ENCODE measurements at regions not wholly inside any gene's neighbourhood (a gene's known extent, or its start where the extent isn't known, plus 50 kb on each side); places are given as distances from the start of the nearest gene placed in this dataset.

DNA sequence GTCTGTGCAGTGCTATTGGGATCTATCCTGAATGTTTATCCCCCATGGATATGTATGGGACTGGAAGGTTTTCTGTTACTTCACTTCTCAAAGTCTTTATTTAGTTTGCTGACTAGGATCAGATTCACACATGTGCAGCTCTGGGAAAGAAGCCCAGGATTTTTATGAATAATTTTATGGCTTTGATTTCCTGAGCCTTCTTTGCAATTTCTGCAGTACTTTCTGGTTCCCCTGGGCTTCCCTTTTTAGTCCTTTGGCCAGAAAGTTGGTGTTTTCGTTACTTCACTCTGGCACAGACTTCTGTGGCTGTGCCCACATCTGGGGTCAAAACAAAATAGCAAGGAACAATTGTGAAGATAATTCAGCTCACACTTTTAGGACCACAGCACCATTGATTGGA, 721.0 kb downstream of the OTOL1 start:
- TF ChIP-seq, protein P1, sequence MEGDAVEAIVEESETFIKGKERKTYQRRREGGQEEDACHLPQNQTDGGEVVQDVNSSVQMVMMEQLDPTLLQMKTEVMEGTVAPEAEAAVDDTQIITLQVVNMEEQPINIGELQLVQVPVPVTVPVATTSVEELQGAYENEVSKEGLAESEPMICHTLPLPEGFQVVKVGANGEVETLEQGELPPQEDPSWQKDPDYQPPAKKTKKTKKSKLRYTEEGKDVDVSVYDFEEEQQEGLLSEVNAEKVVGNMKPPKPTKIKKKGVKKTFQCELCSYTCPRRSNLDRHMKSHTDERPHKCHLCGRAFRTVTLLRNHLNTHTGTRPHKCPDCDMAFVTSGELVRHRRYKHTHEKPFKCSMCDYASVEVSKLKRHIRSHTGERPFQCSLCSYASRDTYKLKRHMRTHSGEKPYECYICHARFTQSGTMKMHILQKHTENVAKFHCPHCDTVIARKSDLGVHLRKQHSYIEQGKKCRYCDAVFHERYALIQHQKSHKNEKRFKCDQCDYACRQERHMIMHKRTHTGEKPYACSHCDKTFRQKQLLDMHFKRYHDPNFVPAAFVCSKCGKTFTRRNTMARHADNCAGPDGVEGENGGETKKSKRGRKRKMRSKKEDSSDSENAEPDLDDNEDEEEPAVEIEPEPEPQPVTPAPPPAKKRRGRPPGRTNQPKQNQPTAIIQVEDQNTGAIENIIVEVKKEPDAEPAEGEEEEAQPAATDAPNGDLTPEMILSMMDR (IDR thresholded peaks at IDR 0.05; ENCODE audit: insufficient read depth in 1 of 2, low read depth in 1 of 2, low read length in 1 of 2, severe bottlenecking in 1 of 2, unreplicated experiment in 1 of 2), result no peak
- H3K4me1 Mint-ChIP-seq (ENCODE audit: low read depth, unreplicated experiment), result no peaks in the 10 kb centered on the region
- ChIA-PET POLR2A (no interaction called here), CTCF (no interaction called here)
- H3K9me3 ChIP-seq, result no peaks in the 10 kb centered on the region
- H3K27ac Mint-ChIP-seq (ENCODE audit: unreplicated experiment), result no peak overlapping the region
- no peaks in the 10 kb centered on the region for H3K36me3 Mint-ChIP-seq (ENCODE audit: insufficient read depth, unreplicated experiment)
- no peaks in the 10 kb centered on the region for H3K36me3 ChIP-seq (ENCODE audit: control insufficient read depth, insufficient read depth, low read length)
- no peaks in the 10 kb centered on the region for H3K27me3 ChIP-seq (replicated peaks; ENCODE audit: control insufficient read depth, insufficient read depth, low read length)
- H3K4me3 Mint-ChIP-seq (ENCODE audit: unreplicated experiment), result no peak overlapping the region
- no peaks in the 10 kb centered on the region for H3K4me1 ChIP-seq
- H3K4me3 ChIP-seq (ENCODE audit: low read depth, low read length), result no peak overlapping the region
- H3K27me3 Mint-ChIP-seq (ENCODE audit: insufficient read depth, unreplicated experiment), result no peaks in the 10 kb centered on the region
- no TSS peak for BruUV-seq (replicated peaks)
- no peaks in the 10 kb centered on the region for H3K9me3 Mint-ChIP-seq (ENCODE audit: unreplicated experiment)
- intact Hi-C loops (cut with micrococcal nuclease; ENCODE audit: unreplicated experiment), result no loop called here
- DNase-seq, result no peak

DNA sequence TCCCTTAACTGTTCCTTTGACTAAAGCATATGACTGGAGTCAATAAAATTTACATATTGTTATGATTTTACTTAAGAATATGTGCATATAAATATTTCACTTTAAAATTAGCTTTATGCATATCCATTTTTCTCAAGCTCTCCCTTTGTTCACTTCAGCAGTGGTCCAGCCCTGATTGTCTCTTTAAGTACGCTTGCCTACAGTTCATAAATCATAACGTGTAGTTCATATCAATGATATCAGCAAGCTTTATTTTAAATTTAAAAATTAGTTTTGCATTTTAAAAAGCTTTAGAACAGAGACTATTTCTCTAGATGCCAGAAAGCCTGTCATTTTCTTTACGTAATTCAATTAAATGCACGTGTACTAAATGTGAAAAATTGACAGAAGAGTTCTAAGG, 721.9 kb downstream of the OTOL1 start:
- H3K36me3 ChIP-seq (ENCODE audit: control insufficient read depth, insufficient read depth, low read length), result no peaks in the 10 kb centered on the region
- Mint-ChIP-seq H3K4me3 (ENCODE audit: unreplicated experiment) (no peak overlapping the region), H3K9me3 (ENCODE audit: unreplicated experiment) (no peaks in the 10 kb centered on the region), H3K27ac (ENCODE audit: unreplicated experiment) (no peak overlapping the region), H3K36me3 (ENCODE audit: insufficient read depth, unreplicated experiment) (no peaks in the 10 kb centered on the region), H3K27me3 (ENCODE audit: insufficient read depth, unreplicated experiment) (no peaks in the 10 kb centered on the region), H3K4me1 (ENCODE audit: low read depth, unreplicated experiment) (no peaks in the 10 kb centered on the region)
- H3K4me1 ChIP-seq, result no peaks in the 10 kb centered on the region
- no peak overlapping the region for H3K4me3 ChIP-seq (ENCODE audit: low read depth, low read length)
- no peaks in the 10 kb centered on the region for H3K27me3 ChIP-seq (replicated peaks; ENCODE audit: control insufficient read depth, insufficient read depth, low read length)
- no peak for DNase-seq
- ChIA-PET CTCF (no interaction called here), POLR2A (no interaction called here)
- intact Hi-C loops (cut with micrococcal nuclease; ENCODE audit: unreplicated experiment), result no loop called here
- TF ChIP-seq, protein P1 (IDR thresholded peaks at IDR 0.05; ENCODE audit: insufficient read depth in 1 of 2, low read depth in 1 of 2, low read length in 1 of 2, severe bottlenecking in 1 of 2, unreplicated experiment in 1 of 2), result no peak
- no TSS peak for BruUV-seq (replicated peaks)
- no peaks in the 10 kb centered on the region for H3K9me3 ChIP-seq

DNA sequence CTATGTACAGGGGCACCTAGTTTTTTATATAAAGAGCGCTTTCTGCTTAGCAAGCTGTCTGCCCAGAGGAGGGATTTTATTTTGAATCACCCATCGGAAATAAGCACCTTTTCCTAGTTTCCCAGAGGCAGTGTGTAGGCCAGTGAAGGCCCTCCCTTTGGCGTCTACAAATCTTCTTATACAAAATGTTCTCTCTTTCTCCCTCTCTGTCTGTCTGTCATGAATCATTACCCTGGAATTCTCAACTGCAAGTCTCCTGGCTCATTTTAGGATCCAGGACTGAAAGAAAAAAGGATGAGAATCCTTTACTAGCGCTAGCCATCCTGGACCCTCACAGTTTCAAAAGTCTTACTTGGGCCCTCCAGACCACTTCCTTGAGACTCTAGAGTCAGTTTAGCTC, 728.1 kb downstream of the OTOL1 start:
- BruUV-seq (replicated peaks), result no TSS peak
- intact Hi-C loops (cut with micrococcal nuclease; ENCODE audit: unreplicated experiment), result no loop called here
- DNase-seq, result no peak
- ChIA-PET CTCF (no interaction called here), POLR2A (no interaction called here)
- H3K4me1 ChIP-seq, result no peaks in the 10 kb centered on the region
- Mint-ChIP-seq H3K4me3 (ENCODE audit: unreplicated experiment) (no peak overlapping the region), H3K36me3 (ENCODE audit: insufficient read depth, unreplicated experiment) (no peaks in the 10 kb centered on the region), H3K9me3 (ENCODE audit: unreplicated experiment) (no peaks in the 10 kb centered on the region), H3K27ac (ENCODE audit: unreplicated experiment) (no peak overlapping the region), H3K4me1 (ENCODE audit: low read depth, unreplicated experiment) (no peaks in the 10 kb centered on the region), H3K27me3 (ENCODE audit: insufficient read depth, unreplicated experiment) (no peaks in the 10 kb centered on the region)
- TF ChIP-seq, protein P1 (IDR thresholded peaks at IDR 0.05; ENCODE audit: insufficient read depth in 1 of 2, low read depth in 1 of 2, low read length in 1 of 2, severe bottlenecking in 1 of 2, unreplicated experiment in 1 of 2), result no peak
- no peaks in the 10 kb centered on the region for H3K9me3 ChIP-seq
- no peaks in the 10 kb centered on the region for H3K27me3 ChIP-seq (replicated peaks; ENCODE audit: control insufficient read depth, insufficient read depth, low read length)
- no peaks in the 10 kb centered on the region for H3K36me3 ChIP-seq (ENCODE audit: control insufficient read depth, insufficient read depth, low read length)
- no peak overlapping the region for H3K4me3 ChIP-seq (ENCODE audit: low read depth, low read length)
